Peyer's patch (tissue), 4 donors: ENCODE measurements at regions not wholly inside any gene's neighbourhood (a gene's known extent, or its start where the extent isn't known, plus 50 kb on each side); places are given as distances from the start of the nearest gene placed in this dataset.
A peak's percentile ranks its signal among the peaks of the same experiment; 100 is the strongest.

Source experiments
- DNase-seq, 3 donors: peaks; one replicate each; pipeline ENCODE4 v3.0.0-alpha.2; 2017 to 2019
- H3K27ac ChIP-seq, 4 donors: fragments of 200-600 bp; sonication (generic); one replicate each; pipeline ENCODE4 v1.5.1; 2016 to 2019
- H3K27me3 ChIP-seq, 2 donors: fragments of 200-600 bp; sonication (generic); one replicate each; pipeline ENCODE4 v1.5.1; 2019
- H3K36me3 ChIP-seq, 3 donors: fragments of 200-600 bp; sonication (generic); one replicate each; pipeline ENCODE4 v1.5.1; 2016 to 2019
- H3K4me1 ChIP-seq, 4 donors: fragments of 200-600 bp; sonication (generic); one replicate each; pipeline ENCODE4 v1.5.1; 2016 to 2019
- H3K4me3 ChIP-seq, 4 donors: fragments of 200-600 bp; sonication (generic); 1 replicate in 3 of 4; 2 replicates in 1 of 4; pipeline ENCODE4 v1.5.1; 2016 to 2019; ENCODE audit warnings: mild to moderate bottlenecking in 1 of 4
- H3K9me3 ChIP-seq, 4 donors: fragments of 200-600 bp; sonication (generic); one replicate each; pipeline ENCODE4 v1.5.1; 2016 to 2019; ENCODE audit warnings: mild to moderate bottlenecking in 1 of 4
- CTCF ChIP-seq, 6 experiments: fragments of 450-650 bp in 4 of 6; fragments of 200-600 bp in 2 of 6; sonication (generic) in 1 of 6; IDR thresholded peaks; one replicate each; pipeline ENCODE4 v1.5.1; 2017 to 2019; ENCODE audit warnings: antibody characterized with exemption in 6 of 6, mild to moderate bottlenecking in 3 of 6, moderate library complexity in 1 of 6
- POLR2A ChIP-seq, 2 donors: fragments of 450-650 bp; IDR thresholded peaks; one replicate each; pipeline ENCODE4 v1.5.1; 2017; ENCODE audit warnings: antibody characterized with exemption in 2 of 2, mild to moderate bottlenecking in 2 of 2, moderate library complexity in 2 of 2

DNA sequence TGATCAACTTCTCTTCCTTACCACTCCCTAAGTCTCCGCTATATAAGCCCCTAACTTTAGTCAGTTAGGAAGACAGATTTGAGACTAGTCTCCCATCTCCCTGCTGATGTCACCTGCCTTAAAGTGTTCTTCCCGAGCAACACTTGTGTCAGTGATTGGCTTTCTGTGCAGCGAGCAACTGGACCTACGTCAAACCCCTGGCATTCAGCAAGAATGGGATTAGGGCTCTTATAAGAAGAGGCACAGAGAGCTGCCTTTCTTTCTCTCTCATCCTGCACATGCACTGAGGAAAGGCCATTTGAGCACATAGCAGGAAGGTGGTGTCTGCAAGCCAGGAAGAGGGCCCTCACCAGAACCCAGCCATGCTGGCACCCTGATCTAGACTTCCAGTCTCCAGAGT lies 116.6 kb upstream of the THY1 start:
- Histone ChIP-seq H3K27me3 (no peaks in the 10 kb centered on the region), H3K27ac (no peak overlapping the region), H3K9me3 (no peaks in the 10 kb centered on the region), H3K4me3 (no peak overlapping the region), H3K36me3 (no peaks in the 10 kb centered on the region), H3K4me1 (no peaks in the 10 kb centered on the region)
- TF ChIP-seq CTCF (IDR thresholded peaks at IDR 0.05) (no peak), POLR2A (IDR thresholded peaks at IDR 0.05) (no peak)
- no peak for DNase-seq

DNA sequence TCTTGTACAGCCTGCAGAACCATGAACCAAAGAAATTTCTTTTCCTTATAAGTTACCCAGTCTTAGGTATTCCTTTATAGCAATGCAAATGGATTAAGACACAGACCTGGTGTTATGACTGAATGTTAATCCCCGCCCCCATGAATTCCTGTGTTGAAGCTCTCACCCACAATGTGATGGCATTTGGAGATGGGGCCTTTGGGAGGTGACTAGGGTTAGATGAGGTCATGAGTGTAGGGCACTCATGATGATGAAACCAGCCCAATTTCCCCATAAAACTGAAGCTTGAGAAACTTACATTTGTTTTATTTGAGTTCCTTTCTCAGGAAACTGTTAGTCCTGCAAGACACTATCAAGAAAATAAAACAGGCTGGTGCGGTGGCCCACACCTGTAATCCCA lies 115.8 kb upstream of the THY1 start:
- H3K36me3 ChIP-seq: no peaks in the 10 kb centered on the region
- H3K9me3 ChIP-seq: no peaks in the 10 kb centered on the region
- no peaks in the 10 kb centered on the region for H3K27me3 ChIP-seq
- no peak for TF ChIP-seq CTCF (IDR thresholded peaks at IDR 0.05)
- TF ChIP-seq POLR2A (IDR thresholded peaks at IDR 0.05): no peak
- H3K4me1 ChIP-seq: no peaks in the 10 kb centered on the region
- no peak for DNase-seq
- no peak overlapping the region for H3K4me3 ChIP-seq
- H3K27ac ChIP-seq: no peak overlapping the region

- H3K4me1 ChIP-seq: no peaks in the 10 kb centered on the region
- peak in 1 of 3 donors; percentile 4 for DNase-seq
- H3K36me3 ChIP-seq: no peaks in the 10 kb centered on the region
- H3K27ac ChIP-seq: no peak overlapping the region
- H3K4me3 ChIP-seq: no peak overlapping the region
- no peak for TF ChIP-seq CTCF (IDR thresholded peaks at IDR 0.05)
- no peak for TF ChIP-seq POLR2A (IDR thresholded peaks at IDR 0.05)
- no peaks in the 10 kb centered on the region for H3K27me3 ChIP-seq
- H3K9me3 ChIP-seq: no peaks in the 10 kb centered on the region
Observed at GRCh38 chr11:119537306-119538253, 114.6 kb upstream of the THY1 start.

GRCh38 chr11:119536801-119537200 lies 113.8 kb upstream of the THY1 start:
- Histone ChIP-seq H3K9me3 (no peaks in the 10 kb centered on the region), H3K4me3 (no peak overlapping the region), H3K4me1 (no peaks in the 10 kb centered on the region), H3K27ac (no peak overlapping the region), H3K36me3 (no peaks in the 10 kb centered on the region), H3K27me3 (no peaks in the 10 kb centered on the region)
- DNase-seq: no peak
- TF ChIP-seq CTCF (IDR thresholded peaks at IDR 0.05): no peak
- no peak for TF ChIP-seq POLR2A (IDR thresholded peaks at IDR 0.05)

GRCh38 chr11:119533921-119534736 lies 111.2 kb upstream of the THY1 start:
- no peak overlapping the region for H3K4me3 ChIP-seq
- H3K27ac ChIP-seq: no peak overlapping the region
- H3K4me1 ChIP-seq: no peaks in the 10 kb centered on the region
- H3K36me3 ChIP-seq: no peaks in the 10 kb centered on the region
- DNase-seq: peak; percentile 37 to 82 (median 76)
- TF ChIP-seq POLR2A (IDR thresholded peaks at IDR 0.05): no peak
- peak in 4 of 6 experiments; percentile 63 to 78 (median 65) for TF ChIP-seq CTCF (IDR thresholded peaks at IDR 0.05)
- H3K27me3 ChIP-seq: no peaks in the 10 kb centered on the region
- H3K9me3 ChIP-seq: no peaks in the 10 kb centered on the region
